HEK293 (cell line): ENCODE measurements at regions not wholly inside any gene's neighbourhood (a gene's known extent, or its start where the extent isn't known, plus 50 kb on each side); places are given as distances from the start of the nearest gene placed in this dataset.

ENCODE experiments used
- CTCF ChIA-PET: fragments of 350-600 bp; formaldehyde crosslinking; extraction: SDS; loops from one replicate; lab custom pipeline; 2021; ENCODE audit warnings: antibody characterized with exemption; lab: Yijun Ruan, JAX
- POLR2A ChIA-PET: fragments of 300-600 bp; formaldehyde crosslinking; extraction: SDS; loops from one replicate; lab custom pipeline; 2020; ENCODE audit warnings: antibody characterized with exemption, inconsistent platforms; lab: Yijun Ruan, JAX
- H3K27ac ChIP-seq: fragments of 200-500 bp; sonication (Bioruptor generic); 2 replicates; pipeline ENCODE4 v1.5.1; 2014; ENCODE audit warnings: low read depth, low read length, control low read depth, inconsistent platforms; ENCODE audit errors: extremely low read depth
- H3K36me3 ChIP-seq, 2 experiments: fragments of 200-500 bp in 1 of 2; sonication (Bioruptor generic) in 1 of 2; 1 replicate in 1 of 2; 2 replicates in 1 of 2; pipeline ENCODE4 v1.5.1; 2014 to 2017; ENCODE audit warnings: inconsistent platforms in 2 of 2, low read length in 2 of 2; ENCODE audit not compliant: control insufficient read depth in 2 of 2, insufficient read depth in 1 of 2
- H3K4me1 ChIP-seq: fragments of 200-500 bp; sonication (Bioruptor generic); 2 replicates; pipeline ENCODE4 v1.5.1; 2014; ENCODE audit warnings: mild to moderate bottlenecking, low read length, inconsistent platforms; ENCODE audit not compliant: control insufficient read depth, insufficient read depth
- H3K4me3 ChIP-seq: 2 replicates; pipeline ENCODE4 v1.5.1; 2011; ENCODE audit warnings: low read depth, mild to moderate bottlenecking, control low read depth, low read length, moderate library complexity
- H3K9me3 ChIP-seq: fragments of 200-500 bp; sonication (Bioruptor generic); 2 replicates; pipeline ENCODE4 v1.5.1; 2014; ENCODE audit warnings: low read depth, low read length, inconsistent platforms; ENCODE audit not compliant: control insufficient read depth, insufficient read depth
- HIC1 ChIP-seq: fragments of 450-650 bp; formaldehyde crosslinking; IDR thresholded peaks from 2 replicates; pipeline ENCODE4 v1.5.1; 2016; ENCODE audit warnings: missing biosample characterization, missing genetic modification characterization
- KLF8 ChIP-seq: fragments of 450-650 bp; formaldehyde crosslinking; IDR thresholded peaks from 2 replicates; pipeline ENCODE4 v1.5.1; 2016; ENCODE audit warnings: missing biosample characterization, missing genetic modification characterization
- RBAK ChIP-seq: fragments of 450-650 bp; formaldehyde crosslinking; IDR thresholded peaks from 2 replicates; pipeline ENCODE4 v1.5.1; 2016; ENCODE audit warnings: missing biosample characterization, missing genetic modification characterization
- SCRT2 ChIP-seq: fragments of 450-650 bp; formaldehyde crosslinking; IDR thresholded peaks from 2 replicates; pipeline ENCODE4 v1.5.1; 2016; ENCODE audit warnings: missing biosample characterization, missing genetic modification characterization
- ZBTB1 ChIP-seq: fragments of 450-650 bp; formaldehyde crosslinking; IDR thresholded peaks from 2 replicates; pipeline ENCODE4 v1.5.1; 2016; ENCODE audit warnings: missing biosample characterization, missing genetic modification characterization
- ZBTB26 ChIP-seq: fragments of 450-650 bp; formaldehyde crosslinking; optimal IDR thresholded peaks from 2 replicates; pipeline ENCODE3; 2016; ENCODE audit warnings: missing biosample characterization, mild to moderate bottlenecking, missing genetic modification characterization
- ZNF112 ChIP-seq: fragments of 450-650 bp; formaldehyde crosslinking; IDR thresholded peaks from 2 replicates; pipeline ENCODE4 v1.5.0; 2017; ENCODE audit warnings: missing biosample characterization, missing genetic modification characterization
- ZNF19 ChIP-seq: fragments of 450-650 bp; formaldehyde crosslinking; IDR thresholded peaks from 2 replicates; pipeline ENCODE4; 2016; ENCODE audit warnings: missing biosample characterization, missing genetic modification characterization, low read depth
- ZNF223 ChIP-seq: fragments of 450-650 bp; formaldehyde crosslinking; IDR thresholded peaks from 2 replicates; pipeline ENCODE4 v1.5.1; 2016; ENCODE audit warnings: missing biosample characterization, missing genetic modification characterization
- ZNF26 ChIP-seq: fragments of 450-650 bp; formaldehyde crosslinking; IDR thresholded peaks from 2 replicates; pipeline ENCODE4 v1.5.1; 2016; ENCODE audit warnings: missing biosample characterization, missing genetic modification characterization
- ZNF37A ChIP-seq: fragments of 450-650 bp; IDR thresholded peaks from 2 replicates; pipeline ENCODE4 v1.5.1; 2018; ENCODE audit warnings: missing biosample characterization, missing genetic modification characterization
- ZNF473 ChIP-seq: fragments of 450-650 bp; formaldehyde crosslinking; IDR thresholded peaks from 2 replicates; pipeline ENCODE4 v1.5.1; 2017; ENCODE audit warnings: missing biosample characterization, missing genetic modification characterization
- ZNF777 ChIP-seq: fragments of 450-650 bp; formaldehyde crosslinking; IDR thresholded peaks from 2 replicates; pipeline ENCODE4 v1.5.1; 2017; ENCODE audit warnings: missing biosample characterization, missing genetic modification characterization, borderline replicate concordance
- TF ChIP-seq, protein P1 (sequence below): fragments of 450-650 bp; formaldehyde crosslinking; IDR thresholded peaks from 2 replicates; pipeline ENCODE4 v1.5.1; 2017; ENCODE audit warnings: missing biosample characterization, missing genetic modification characterization
- TF ChIP-seq, protein P2 (sequence below): fragments of 450-650 bp; formaldehyde crosslinking; IDR thresholded peaks from 2 replicates; pipeline ENCODE4 v1.5.1; 2016; ENCODE audit warnings: missing biosample characterization, missing genetic modification characterization

- TF ChIP-seq ZNF223 (tag by site-specific recombination) (no peak), ZNF37A (tag by site-specific recombination) (no peak), RBAK (tag by site-specific recombination) (no peak), ZNF473 (tag by site-specific recombination) (no peak), ZBTB1 (tag by site-specific recombination) (no peak), ZNF777 (no peak)
Measured at GRCh38 chr5:74956278-74956677, 90.1 kb upstream of the FAM169A start (continued).

GRCh38 chr5:74954919-74955318, 88.7 kb upstream of the FAM169A start:
- Histone ChIP-seq H3K27ac (no peak overlapping the region), H3K4me3 (no peak overlapping the region), H3K4me1 (no peaks in the 10 kb centered on the region), H3K9me3 (no peaks in the 10 kb centered on the region), H3K36me3 (no peaks in the 10 kb centered on the region)
- ChIA-PET CTCF (interaction anchor here (0.6 kb wide), 1 partner anchor 19 kb away, joined by 4 read pairs; no protein-coding TSS in a partner anchor), POLR2A (no interaction called here)
- TF ChIP-seq ZNF19 (tag by site-specific recombination) (no peak), HIC1 (tag by site-specific recombination) (no peak), ZBTB26 (no peak), ZNF112 (tag by site-specific recombination) (no peak), SCRT2 (tag by site-specific recombination) (no peak), ZNF26 (tag by site-specific recombination) (no peak), KLF8 (tag by site-specific recombination) (no peak)
- TF ChIP-seq, protein P1, sequence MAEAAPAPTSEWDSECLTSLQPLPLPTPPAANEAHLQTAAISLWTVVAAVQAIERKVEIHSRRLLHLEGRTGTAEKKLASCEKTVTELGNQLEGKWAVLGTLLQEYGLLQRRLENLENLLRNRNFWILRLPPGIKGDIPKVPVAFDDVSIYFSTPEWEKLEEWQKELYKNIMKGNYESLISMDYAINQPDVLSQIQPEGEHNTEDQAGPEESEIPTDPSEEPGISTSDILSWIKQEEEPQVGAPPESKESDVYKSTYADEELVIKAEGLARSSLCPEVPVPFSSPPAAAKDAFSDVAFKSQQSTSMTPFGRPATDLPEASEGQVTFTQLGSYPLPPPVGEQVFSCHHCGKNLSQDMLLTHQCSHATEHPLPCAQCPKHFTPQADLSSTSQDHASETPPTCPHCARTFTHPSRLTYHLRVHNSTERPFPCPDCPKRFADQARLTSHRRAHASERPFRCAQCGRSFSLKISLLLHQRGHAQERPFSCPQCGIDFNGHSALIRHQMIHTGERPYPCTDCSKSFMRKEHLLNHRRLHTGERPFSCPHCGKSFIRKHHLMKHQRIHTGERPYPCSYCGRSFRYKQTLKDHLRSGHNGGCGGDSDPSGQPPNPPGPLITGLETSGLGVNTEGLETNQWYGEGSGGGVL (tag by site-specific recombination), result no peak
- TF ChIP-seq, protein P2, sequence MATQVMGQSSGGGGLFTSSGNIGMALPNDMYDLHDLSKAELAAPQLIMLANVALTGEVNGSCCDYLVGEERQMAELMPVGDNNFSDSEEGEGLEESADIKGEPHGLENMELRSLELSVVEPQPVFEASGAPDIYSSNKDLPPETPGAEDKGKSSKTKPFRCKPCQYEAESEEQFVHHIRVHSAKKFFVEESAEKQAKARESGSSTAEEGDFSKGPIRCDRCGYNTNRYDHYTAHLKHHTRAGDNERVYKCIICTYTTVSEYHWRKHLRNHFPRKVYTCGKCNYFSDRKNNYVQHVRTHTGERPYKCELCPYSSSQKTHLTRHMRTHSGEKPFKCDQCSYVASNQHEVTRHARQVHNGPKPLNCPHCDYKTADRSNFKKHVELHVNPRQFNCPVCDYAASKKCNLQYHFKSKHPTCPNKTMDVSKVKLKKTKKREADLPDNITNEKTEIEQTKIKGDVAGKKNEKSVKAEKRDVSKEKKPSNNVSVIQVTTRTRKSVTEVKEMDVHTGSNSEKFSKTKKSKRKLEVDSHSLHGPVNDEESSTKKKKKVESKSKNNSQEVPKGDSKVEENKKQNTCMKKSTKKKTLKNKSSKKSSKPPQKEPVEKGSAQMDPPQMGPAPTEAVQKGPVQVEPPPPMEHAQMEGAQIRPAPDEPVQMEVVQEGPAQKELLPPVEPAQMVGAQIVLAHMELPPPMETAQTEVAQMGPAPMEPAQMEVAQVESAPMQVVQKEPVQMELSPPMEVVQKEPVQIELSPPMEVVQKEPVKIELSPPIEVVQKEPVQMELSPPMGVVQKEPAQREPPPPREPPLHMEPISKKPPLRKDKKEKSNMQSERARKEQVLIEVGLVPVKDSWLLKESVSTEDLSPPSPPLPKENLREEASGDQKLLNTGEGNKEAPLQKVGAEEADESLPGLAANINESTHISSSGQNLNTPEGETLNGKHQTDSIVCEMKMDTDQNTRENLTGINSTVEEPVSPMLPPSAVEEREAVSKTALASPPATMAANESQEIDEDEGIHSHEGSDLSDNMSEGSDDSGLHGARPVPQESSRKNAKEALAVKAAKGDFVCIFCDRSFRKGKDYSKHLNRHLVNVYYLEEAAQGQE (tag by site-specific recombination), result no peak
